A549 (cell line): ENCODE measurements at regions not wholly inside any gene's neighbourhood (a gene's known extent, or its start where the extent isn't known, plus 50 kb on each side); places are given as distances from the start of the nearest gene placed in this dataset.

Source experiments
- CBX8 ChIP-seq: fragments of 200-600 bp; sonication (generic); IDR thresholded peaks from 2 replicates; pipeline ENCODE4 v1.6.1; 2016
- CHD2 ChIP-seq: fragments of 150-350 bp; IDR thresholded peaks from 2 replicates; pipeline ENCODE4 v1.6.1; 2014; ENCODE audit warnings: low read length; ENCODE audit not compliant: partially characterized antibody
- ESRRA ChIP-seq: fragments of 150-350 bp; IDR thresholded peaks from 2 replicates; pipeline ENCODE4 v1.6.1; 2014; ENCODE audit warnings: mild to moderate bottlenecking, low read length, borderline replicate concordance
- HOXB5 ChIP-seq: fragments of 250-450 bp; sonication (Bioruptor Pico); IDR thresholded peaks from 2 replicates; pipeline ENCODE4 v1.5.0; 2020; ENCODE audit warnings: mild to moderate bottlenecking, moderate library complexity
- MAZ ChIP-seq: fragments of 150-350 bp; IDR thresholded peaks from 2 replicates; pipeline ENCODE4 v1.6.1; 2014; ENCODE audit warnings: antibody characterized with exemption, low read depth, low read length, borderline replicate concordance
- MYC ChIP-seq: IDR thresholded peaks from 2 replicates; pipeline ENCODE4 v1.6.1; 2012; ENCODE audit warnings: mild to moderate bottlenecking, inconsistent platforms, low read length, improper control_type of control experiment, borderline replicate concordance
- RFX5 ChIP-seq: fragments of 450-650 bp; IDR thresholded peaks from 2 replicates; pipeline ENCODE4 v1.7.1; 2014; ENCODE audit warnings: antibody characterized with exemption, mild to moderate bottlenecking, moderate library complexity
- RNF2 ChIP-seq: fragments of 200-600 bp; sonication (generic); IDR thresholded peaks from 2 replicates; pipeline ENCODE4 v1.6.1; 2016; ENCODE audit warnings: low read depth, mild to moderate bottlenecking, antibody characterized with exemption, moderate library complexity, borderline replicate concordance
- TF ChIP-seq, protein P1 (sequence below): fragments of >200 bp; sonication (Bioruptor Twin); formaldehyde crosslinking; IDR thresholded peaks from 3 replicates; pipeline ENCODE4 v1.5.1; 2016
- TF ChIP-seq, protein P2 (sequence below): IDR thresholded peaks from 2 replicates; pipeline ENCODE4 v1.6.1; 2012

DNA sequence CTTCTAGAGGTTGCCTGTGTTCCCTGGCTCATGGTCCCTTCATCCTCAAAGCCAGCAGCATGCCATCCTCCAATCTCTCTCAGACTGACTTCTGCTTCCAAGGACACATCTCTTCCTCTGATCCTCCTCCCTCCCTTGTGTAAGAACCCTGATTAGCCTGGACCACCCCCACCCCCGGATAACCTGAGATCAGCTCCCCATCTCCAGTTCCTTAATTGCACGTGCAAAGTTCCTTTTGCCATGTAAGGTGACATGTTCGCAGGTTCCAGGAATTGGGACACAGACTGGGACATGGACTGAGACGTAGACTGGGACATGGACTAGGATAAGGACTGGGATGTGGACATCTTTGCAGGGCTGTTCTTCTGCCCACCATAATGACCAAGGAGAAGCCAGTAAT, 925.3 kb downstream of the TBC1D22A start:
- TF ChIP-seq MAZ (no peak), HOXB5 (no peak), RNF2 (no peak), ESRRA (no peak), CHD2 (no peak), RFX5 (no peak), CBX8 (no peak), MYC (no peak)
- TF ChIP-seq, protein P1, sequence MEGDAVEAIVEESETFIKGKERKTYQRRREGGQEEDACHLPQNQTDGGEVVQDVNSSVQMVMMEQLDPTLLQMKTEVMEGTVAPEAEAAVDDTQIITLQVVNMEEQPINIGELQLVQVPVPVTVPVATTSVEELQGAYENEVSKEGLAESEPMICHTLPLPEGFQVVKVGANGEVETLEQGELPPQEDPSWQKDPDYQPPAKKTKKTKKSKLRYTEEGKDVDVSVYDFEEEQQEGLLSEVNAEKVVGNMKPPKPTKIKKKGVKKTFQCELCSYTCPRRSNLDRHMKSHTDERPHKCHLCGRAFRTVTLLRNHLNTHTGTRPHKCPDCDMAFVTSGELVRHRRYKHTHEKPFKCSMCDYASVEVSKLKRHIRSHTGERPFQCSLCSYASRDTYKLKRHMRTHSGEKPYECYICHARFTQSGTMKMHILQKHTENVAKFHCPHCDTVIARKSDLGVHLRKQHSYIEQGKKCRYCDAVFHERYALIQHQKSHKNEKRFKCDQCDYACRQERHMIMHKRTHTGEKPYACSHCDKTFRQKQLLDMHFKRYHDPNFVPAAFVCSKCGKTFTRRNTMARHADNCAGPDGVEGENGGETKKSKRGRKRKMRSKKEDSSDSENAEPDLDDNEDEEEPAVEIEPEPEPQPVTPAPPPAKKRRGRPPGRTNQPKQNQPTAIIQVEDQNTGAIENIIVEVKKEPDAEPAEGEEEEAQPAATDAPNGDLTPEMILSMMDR: no peak
- TF ChIP-seq, protein P2, sequence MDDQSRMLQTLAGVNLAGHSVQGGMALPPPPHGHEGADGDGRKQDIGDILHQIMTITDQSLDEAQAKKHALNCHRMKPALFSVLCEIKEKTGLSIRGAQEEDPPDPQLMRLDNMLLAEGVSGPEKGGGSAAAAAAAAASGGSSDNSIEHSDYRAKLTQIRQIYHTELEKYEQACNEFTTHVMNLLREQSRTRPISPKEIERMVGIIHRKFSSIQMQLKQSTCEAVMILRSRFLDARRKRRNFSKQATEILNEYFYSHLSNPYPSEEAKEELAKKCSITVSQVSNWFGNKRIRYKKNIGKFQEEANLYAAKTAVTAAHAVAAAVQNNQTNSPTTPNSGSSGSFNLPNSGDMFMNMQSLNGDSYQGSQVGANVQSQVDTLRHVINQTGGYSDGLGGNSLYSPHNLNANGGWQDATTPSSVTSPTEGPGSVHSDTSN: no peak
